Medulla oblongata (tissue), 1 donor: ENCODE measurements at regions not wholly inside any gene's neighbourhood (a gene's known extent, or its start where the extent isn't known, plus 50 kb on each side); places are given as distances from the start of the nearest gene placed in this dataset.
"Not testable (repeated sequence)": the region's sequence is repeated elsewhere in the genome, so short reads cannot be mapped to it uniquely, and the experiment has no call there.

Experiments
- DNase-seq: peaks from one replicate; pipeline ENCODE4 v3.0.0-alpha.2; 2015; ENCODE audit errors: extremely low spot score

- peak; percentile 67 for DNase-seq
Measured at GRCh38 chr12:75868501-75868900, 163.1 kb downstream of the PHLDA1 start.

DNA sequence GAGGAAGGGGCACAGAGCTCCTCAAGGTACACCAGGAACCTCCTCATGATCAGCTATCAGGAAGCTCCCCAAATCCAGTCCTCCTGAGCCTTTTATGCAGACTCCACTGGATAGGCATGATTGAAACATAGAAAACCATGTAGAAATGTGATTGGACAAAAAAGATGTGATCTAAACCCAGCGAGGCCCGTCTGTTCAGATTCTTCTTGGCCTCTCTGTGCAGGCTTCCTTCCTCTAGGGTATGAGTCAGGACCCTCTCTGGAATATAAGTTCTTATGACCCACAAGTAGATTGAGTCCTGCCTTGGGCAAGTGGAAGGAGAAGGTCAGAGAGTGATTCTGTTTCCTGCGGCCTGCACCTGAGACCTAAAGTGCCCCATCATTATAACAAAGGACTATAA, 166.3 kb downstream of the PHLDA1 start:
- DNase-seq = no peak

DNA sequence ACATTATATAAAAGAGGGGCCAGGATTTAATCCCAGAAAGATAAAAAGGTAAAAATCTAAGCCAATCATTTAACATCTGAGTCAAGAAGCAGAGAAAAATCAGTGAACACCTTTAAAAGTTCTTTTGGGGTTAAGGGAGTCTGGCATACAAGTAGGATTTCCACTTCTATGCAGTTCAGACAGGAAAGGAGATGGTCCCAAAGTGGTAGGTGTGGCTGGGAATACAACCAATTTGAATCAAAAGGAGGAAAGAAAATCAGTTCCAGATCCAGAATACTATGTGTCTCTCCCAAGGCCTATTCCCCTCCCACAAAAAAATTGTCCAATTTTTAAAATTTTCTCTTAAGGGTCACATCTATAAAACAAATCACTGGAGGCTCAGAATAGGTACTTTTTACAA, 167.4 kb downstream of the PHLDA1 start:
- no peak for DNase-seq

- DNase-seq = no peak
Measured at GRCh38 chr12:75863533-75863932, 168.0 kb downstream of the PHLDA1 start.

DNA sequence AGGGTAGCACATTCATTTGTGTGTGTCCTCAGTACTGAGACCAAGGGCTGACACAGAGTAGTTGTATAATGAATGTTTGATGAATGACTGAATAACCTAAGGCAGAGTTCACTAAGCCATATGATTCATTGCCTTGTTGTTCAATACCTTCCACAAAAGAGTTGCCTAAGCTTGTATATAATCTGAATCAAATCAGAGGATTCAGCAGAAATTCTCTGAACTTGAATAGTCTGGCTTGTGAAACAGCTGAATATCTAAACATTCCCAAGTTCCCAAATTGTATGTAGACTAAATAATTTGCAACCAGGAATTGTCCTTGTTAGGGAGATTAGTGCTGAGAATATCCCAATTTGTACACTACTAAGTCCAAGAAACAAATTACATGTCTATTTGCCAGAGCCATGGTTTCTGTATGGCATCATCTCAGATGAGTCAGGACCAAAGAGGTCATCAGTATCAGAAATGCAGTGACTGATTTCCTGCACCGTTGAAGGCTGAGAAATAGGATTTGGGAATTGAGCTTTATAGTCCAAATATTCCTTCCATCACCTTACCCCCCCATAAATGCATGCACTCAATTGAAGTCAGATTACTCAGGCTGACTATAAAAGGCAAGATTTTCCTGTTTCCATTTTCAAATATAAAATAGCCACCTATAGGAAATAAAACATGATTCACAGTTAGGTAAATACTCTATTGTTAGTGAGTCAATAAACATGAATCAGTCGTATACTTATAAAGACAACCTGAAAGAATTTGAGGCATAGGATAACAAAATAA, 168.7 kb downstream of the PHLDA1 start:
- DNase-seq = no peak

GRCh38 chr12:75859868-75860267, 171.7 kb downstream of the PHLDA1 start:
- no peak for DNase-seq

DNA sequence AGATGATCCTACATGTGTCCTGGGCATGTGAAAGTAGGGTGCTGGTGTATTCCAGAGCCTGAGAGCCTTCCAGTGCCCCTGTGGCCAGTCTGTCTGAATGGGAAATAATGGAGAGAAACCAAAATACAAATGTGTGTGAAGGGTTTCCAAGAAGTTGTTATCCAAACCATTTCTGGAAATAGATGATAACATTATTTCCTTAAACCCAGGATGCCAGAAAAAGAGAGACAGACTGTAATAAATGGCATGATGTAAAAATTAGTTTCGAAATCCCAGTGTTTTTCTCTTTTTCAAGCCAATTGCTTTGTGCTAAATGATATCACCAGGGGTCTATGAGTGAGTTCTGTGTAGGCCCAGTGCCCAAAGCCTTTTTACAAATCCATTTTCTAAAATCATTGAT, 175.3 kb downstream of the PHLDA1 start:
- no peak for DNase-seq

- no peak for DNase-seq
Measured at GRCh38 chr12:75855360-75855759, 176.2 kb downstream of the PHLDA1 start.

GRCh38 chr12:75854681-75855309, 176.8 kb downstream of the PHLDA1 start:
- DNase-seq = no peak

DNA sequence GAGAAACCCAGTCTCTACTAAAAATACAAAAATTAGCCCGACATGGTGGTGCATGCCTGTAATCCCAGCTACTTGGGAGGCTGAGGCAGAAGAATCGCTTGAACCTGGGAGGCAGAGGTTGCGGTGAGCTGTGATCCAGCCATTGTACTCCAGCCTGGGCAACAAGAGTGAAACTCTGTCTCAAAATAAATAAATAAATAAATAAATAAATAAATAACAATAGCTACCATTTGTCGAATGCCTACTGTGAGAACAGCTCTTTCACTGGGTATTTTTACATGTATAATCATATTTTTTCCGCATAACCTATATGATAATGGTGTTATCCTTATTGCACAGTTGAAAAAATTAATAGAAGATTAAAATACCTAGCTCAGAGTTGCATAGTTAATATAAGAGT, 177.4 kb downstream of the PHLDA1 start:
- not testable (repeated sequence) for DNase-seq

DNA sequence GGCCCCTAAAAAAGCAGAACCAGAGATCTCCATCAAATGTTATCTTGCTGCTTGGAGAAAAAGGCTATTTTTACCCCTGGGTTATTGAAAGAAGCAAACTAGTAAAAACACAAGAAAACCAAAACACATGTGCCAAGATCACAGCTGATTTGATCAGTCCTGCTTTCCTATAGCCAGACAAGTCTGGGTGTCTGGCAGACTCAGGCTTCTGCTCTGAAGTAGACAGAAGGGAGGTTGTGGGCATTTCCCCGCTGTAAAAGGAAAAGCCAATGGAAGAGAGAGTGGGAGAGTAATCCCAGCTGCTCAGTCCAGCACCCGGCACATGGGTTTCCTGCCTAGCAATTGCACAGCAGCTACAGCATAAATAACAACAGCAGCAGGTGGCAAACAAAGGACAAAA, 177.9 kb downstream of the PHLDA1 start:
- no peak for DNase-seq

GRCh38 chr12:75852956-75853355, 178.6 kb downstream of the PHLDA1 start:
- DNase-seq = no peak

- no peak for DNase-seq
Measured at GRCh38 chr12:75852143-75852542, 179.4 kb downstream of the PHLDA1 start.

- DNase-seq = no peak
Measured at GRCh38 chr12:75850721-75851462, 180.7 kb downstream of the PHLDA1 start.

- no peak for DNase-seq
Measured at GRCh38 chr12:75848961-75849360, 182.6 kb downstream of the PHLDA1 start.

DNA sequence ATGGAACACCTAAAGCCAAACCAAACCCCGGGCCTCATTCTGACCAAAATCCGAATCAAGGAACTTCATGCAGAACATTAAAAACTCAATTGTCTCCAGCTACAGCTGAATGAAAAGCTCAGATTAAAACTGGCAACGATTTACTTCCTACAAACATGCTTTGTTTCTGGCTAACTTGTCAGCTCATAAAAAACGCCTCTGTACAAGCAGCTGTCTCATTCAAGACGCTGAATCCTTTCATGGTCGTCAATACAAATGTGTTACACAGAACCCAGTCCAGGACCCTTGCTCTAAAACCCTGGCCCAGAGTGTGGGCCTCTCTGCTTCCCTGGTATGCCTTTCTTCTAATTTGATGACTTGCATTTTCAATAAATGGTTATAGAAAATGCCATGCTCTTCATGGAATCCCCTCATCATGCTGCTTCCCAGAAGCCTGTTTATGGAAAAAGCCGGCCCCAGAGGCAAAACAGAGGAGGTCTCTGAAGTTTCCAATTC, 183.1 kb downstream of the PHLDA1 start:
- DNase-seq = peak; percentile 82

GRCh38 chr12:75846102-75846501, 185.5 kb downstream of the PHLDA1 start:
- no peak for DNase-seq

- DNase-seq = no peak
Measured at GRCh38 chr12:75844985-75845384, 186.6 kb downstream of the PHLDA1 start.

DNA sequence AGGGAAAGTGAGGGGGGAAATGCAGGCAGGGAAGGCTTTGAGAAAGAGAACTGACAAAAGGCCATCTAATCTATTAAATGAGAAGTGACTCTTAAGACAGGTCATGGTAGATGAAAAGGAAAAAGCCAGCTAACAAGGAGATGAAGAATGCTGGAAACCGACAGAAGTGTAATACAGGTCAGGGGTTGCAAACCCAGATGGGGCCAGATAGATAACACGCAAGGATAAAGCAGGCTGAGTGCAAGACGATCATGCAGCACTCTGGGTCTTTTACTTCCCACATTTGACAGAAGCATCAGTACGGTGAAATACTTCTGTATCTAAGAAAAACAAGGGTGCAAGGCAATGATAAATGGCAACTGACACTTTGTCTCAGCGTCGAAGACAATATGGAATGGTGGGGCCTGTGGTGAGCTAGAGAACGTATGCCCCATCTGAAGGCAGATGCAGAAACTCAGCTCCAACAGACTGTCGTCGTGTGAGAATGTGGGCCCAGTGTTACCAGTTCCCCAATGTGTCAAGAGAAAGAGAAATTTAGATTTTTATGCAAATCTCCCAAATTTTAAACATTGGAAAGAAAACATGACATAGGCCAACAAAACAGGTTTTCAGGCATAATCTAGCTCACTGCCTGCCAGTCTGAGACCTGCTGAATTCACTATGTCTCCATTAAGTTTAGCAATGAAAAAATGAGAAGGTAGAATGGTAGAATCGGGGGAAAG, 187.4 kb downstream of the PHLDA1 start:
- DNase-seq = no peak

- peak; percentile 36 for DNase-seq
Measured at GRCh38 chr12:75842090-75842489, 189.5 kb downstream of the PHLDA1 start.

- DNase-seq = no peak
Measured at GRCh38 chr12:75840994-75841355, 190.6 kb downstream of the PHLDA1 start.

DNA sequence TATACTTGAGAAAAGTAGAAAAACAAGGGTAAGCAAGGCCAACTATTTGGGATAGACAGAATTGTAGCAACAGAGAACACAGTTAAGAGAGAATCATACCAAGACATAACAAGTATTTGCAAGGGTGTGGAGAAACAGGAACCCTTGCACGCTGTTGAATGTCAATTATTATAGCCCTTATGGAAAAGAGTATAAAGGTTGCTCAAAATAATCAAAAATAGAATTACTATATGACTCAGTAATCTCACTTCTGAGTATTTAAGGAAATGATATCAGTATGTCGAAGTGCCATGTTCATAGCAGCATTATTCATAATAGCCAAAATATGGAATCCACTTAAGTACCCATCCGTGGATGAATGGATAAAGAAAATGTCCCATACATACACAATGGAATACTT, 193.3 kb downstream of the PHLDA1 start:
- no peak for DNase-seq
